GM18861 (cell line): ENCODE measurements at regions not wholly inside any gene's neighbourhood (a gene's known extent, or its start where the extent isn't known, plus 50 kb on each side); places are given as distances from the start of the nearest gene placed in this dataset.

Experiments
- ATAC-seq: cut with Tn5 transposase; IDR thresholded peaks from one replicate; pipeline ENCODE4 v1.9.1; 2021; ENCODE audit not compliant: unreplicated experiment

- ATAC-seq, result no peak
Observed at GRCh38 chr14:65348137-65348536, 64.4 kb upstream of the FUT8 start.

GRCh38 chr14:65349100-65349499 lies 63.4 kb upstream of the FUT8 start:
- ATAC-seq, result no peak

- ATAC-seq, result no peak
Observed at GRCh38 chr14:65351493-65352194, 60.9 kb upstream of the FUT8 start.

- no peak for ATAC-seq
Observed at GRCh38 chr14:65352964-65353530, 59.5 kb upstream of the FUT8 start.

GRCh38 chr14:65354131-65354530 lies 58.4 kb upstream of the FUT8 start:
- no peak for ATAC-seq

GRCh38 chr14:65354715-65355114 lies 57.8 kb upstream of the FUT8 start:
- no peak for ATAC-seq

- no peak for ATAC-seq
Observed at GRCh38 chr14:65356327-65356836, 56.1 kb upstream of the FUT8 start.

- no peak for ATAC-seq
Observed at GRCh38 chr14:65357113-65357512, 55.4 kb upstream of the FUT8 start.

GRCh38 chr14:65357689-65358088 lies 54.8 kb upstream of the FUT8 start:
- no peak for ATAC-seq

- no peak for ATAC-seq
Observed at GRCh38 chr14:65359503-65359902, 53.0 kb upstream of the FUT8 start.

GRCh38 chr14:65360144-65360784 lies 52.3 kb upstream of the FUT8 start:
- no peak for ATAC-seq

- ATAC-seq, result no peak
Observed at GRCh38 chr14:65361920-65362319, 50.6 kb upstream of the FUT8 start.
